Skin epidermis (tissue), 12 donors: ENCODE measurements at regions not wholly inside any gene's neighbourhood (a gene's known extent, or its start where the extent isn't known, plus 50 kb on each side); places are given as distances from the start of the nearest gene placed in this dataset.

Experiments used
- H3K27ac ChIP-seq, 21 experiments: fragments of 200-600 bp; sonication (generic) in 11 of 21; one replicate each; pipeline ENCODE4 v1.5.0; 2020; ENCODE audit warnings: mild to moderate bottlenecking in 3 of 21, inconsistent platforms in 2 of 21, moderate library complexity in 2 of 21
- H3K4me3 ChIP-seq, 7 experiments: fragments of 200-600 bp; sonication (generic) in 2 of 7; one replicate each; pipeline ENCODE4 v1.5.0; 2020; ENCODE audit warnings: inconsistent platforms in 2 of 7, mild to moderate bottlenecking in 2 of 7, moderate library complexity in 1 of 7

- H3K27ac ChIP-seq = no peak overlapping the region
- H3K4me3 ChIP-seq = no peak overlapping the region
Measured at GRCh38 chr14:101183376-101184103, 280.0 kb upstream of the RTL1 start.

- Histone ChIP-seq H3K27ac (no peak overlapping the region), H3K4me3 (no peak overlapping the region)
Measured at GRCh38 chr14:101184104-101184455, 280.6 kb upstream of the RTL1 start.

GRCh38 chr14:101184572-101184971, 281.1 kb upstream of the RTL1 start:
- no peak overlapping the region for H3K27ac ChIP-seq
- H3K4me3 ChIP-seq = no peak overlapping the region

GRCh38 chr14:101185073-101185835, 281.7 kb upstream of the RTL1 start:
- H3K27ac ChIP-seq = no peak overlapping the region
- no peak overlapping the region for H3K4me3 ChIP-seq

GRCh38 chr14:101185946-101186345, 282.4 kb upstream of the RTL1 start:
- H3K4me3 ChIP-seq = no peak overlapping the region
- H3K27ac ChIP-seq = no peak overlapping the region

- Histone ChIP-seq H3K27ac (no peak overlapping the region), H3K4me3 (no peak overlapping the region)
Measured at GRCh38 chr14:101186544-101186943, 283.0 kb upstream of the RTL1 start.

GRCh38 chr14:101186992-101187815, 283.7 kb upstream of the RTL1 start:
- Histone ChIP-seq H3K4me3 (no peak overlapping the region), H3K27ac (no peak overlapping the region)

- Histone ChIP-seq H3K4me3 (no peak overlapping the region), H3K27ac (no peak overlapping the region)
Measured at GRCh38 chr14:101187816-101188570, 284.5 kb upstream of the RTL1 start.

- Histone ChIP-seq H3K27ac (no peak overlapping the region), H3K4me3 (no peak overlapping the region)
Measured at GRCh38 chr14:101188571-101188915, 285.0 kb upstream of the RTL1 start.

GRCh38 chr14:101189266-101189665, 285.7 kb upstream of the RTL1 start:
- H3K4me3 ChIP-seq = no peak overlapping the region
- no peak overlapping the region for H3K27ac ChIP-seq

- Histone ChIP-seq H3K4me3 (no peak overlapping the region), H3K27ac (no peak overlapping the region)
Measured at GRCh38 chr14:101189962-101190560, 286.5 kb upstream of the RTL1 start.

GRCh38 chr14:101191101-101191720, 287.7 kb upstream of the RTL1 start:
- Histone ChIP-seq H3K27ac (no peak overlapping the region), H3K4me3 (no peak overlapping the region)

- no peak overlapping the region for H3K4me3 ChIP-seq
- no peak overlapping the region for H3K27ac ChIP-seq
Measured at GRCh38 chr14:101191721-101192660, 288.5 kb upstream of the RTL1 start.

- Histone ChIP-seq H3K4me3 (no peak overlapping the region), H3K27ac (no peak overlapping the region)
Measured at GRCh38 chr14:101192661-101193000, 289.1 kb upstream of the RTL1 start.

GRCh38 chr14:101193106-101193844, 289.8 kb upstream of the RTL1 start:
- no peak overlapping the region for H3K4me3 ChIP-seq
- H3K27ac ChIP-seq = no peak overlapping the region

GRCh38 chr14:101193845-101194372, 290.4 kb upstream of the RTL1 start:
- Histone ChIP-seq H3K4me3 (no peak overlapping the region), H3K27ac (no peak overlapping the region)
